ENCODE measurements at regions not wholly inside any gene's neighbourhood (a gene's known extent, or its start where the extent isn't known, plus 50 kb on each side); places are given as distances from the start of the nearest gene placed in this dataset.
"Not testable (repeated sequence)": the region's sequence is repeated elsewhere in the genome, so short reads cannot be mapped to it uniquely, and the experiment has no call there.

DNA sequence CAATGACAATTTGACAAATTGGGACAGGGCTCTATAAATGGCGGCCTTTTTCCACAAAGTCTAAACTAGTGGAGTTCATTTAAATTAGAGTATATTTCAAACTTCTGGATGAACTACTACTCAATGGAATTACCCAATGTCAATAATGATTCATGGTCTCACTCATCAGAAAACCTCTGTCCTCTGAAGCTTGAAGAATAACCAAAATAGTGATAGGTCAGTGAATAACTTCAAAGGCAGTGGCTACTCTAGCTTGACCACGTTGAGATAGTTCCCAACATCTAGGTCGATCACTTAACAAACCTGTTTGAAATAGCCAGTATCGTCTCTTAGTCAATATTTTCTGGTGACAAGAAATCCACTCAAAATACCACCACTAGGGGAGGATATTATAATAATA, 197.6 kb downstream of the HDGFL1 start:
- ATAC-seq (replicated peaks in 1 of 2) (no peak), DNase-seq (no peak)
- no peaks in the 10 kb centered on the region for H3K27me3 Mint-ChIP-seq (ENCODE audit: low read depth)
- no peaks in the 10 kb centered on the region for H3K4me1 Mint-ChIP-seq (ENCODE audit: low read depth)
- H3K9me3 Mint-ChIP-seq = peaks cover 0 to 5% of the 10 kb centered on the region in 2 donors
- no peaks in the 10 kb centered on the region for H3K36me3 Mint-ChIP-seq (ENCODE audit: insufficient read depth in 2 of 2)
- H3K27ac Mint-ChIP-seq = no peak overlapping the region
- no peak overlapping the region for H3K4me3 Mint-ChIP-seq

DNA sequence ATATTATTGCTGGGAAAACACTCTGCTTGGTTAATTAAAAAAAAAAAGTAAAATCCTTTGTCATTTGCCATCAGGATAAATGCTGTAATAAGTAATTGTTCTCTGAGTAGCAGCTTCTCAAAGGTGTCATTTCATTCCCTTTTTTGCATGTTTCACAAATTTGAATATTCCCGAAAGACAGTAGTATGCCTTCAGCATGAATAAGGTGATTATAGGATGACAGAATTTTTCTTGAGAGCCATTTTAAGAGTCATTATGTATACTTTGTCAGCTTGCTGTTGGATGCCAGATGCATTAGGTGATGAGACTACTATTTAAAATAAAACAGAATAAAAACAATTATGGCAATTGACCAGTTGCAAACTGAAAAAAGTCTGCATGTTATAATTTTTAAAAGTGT, 200.7 kb downstream of the HDGFL1 start:
- Mint-ChIP-seq H3K9me3 (peaks cover 0 to 5% of the 10 kb centered on the region in 2 donors), H3K27me3 (ENCODE audit: low read depth) (no peaks in the 10 kb centered on the region), H3K27ac (no peak overlapping the region), H3K4me3 (no peak overlapping the region), H3K36me3 (ENCODE audit: insufficient read depth in 2 of 2) (no peaks in the 10 kb centered on the region), H3K4me1 (ENCODE audit: low read depth) (no peaks in the 10 kb centered on the region)
- DNase-seq (no peak), ATAC-seq (replicated peaks in 1 of 2) (no peak)

DNA sequence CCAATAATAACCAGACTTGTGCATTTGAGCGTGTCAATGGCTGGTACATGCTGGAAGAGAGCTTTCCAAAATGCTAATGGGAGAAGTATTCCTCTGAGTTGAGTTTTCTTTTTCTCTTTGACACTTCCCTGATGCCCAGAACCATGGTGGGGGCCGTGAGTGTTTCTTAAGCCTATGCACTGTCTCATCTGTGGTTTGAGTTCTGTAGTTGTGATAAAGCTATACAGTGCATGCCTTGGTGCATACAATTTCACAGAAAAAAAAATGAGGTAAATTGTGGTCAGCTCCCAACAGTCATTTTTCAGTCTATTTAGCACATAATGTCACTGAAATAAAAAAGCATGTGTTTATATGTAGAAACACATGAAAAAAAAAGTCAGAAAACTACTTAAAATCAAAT, 204.8 kb downstream of the HDGFL1 start:
- no peak for ATAC-seq (replicated peaks in 1 of 2)
- Mint-ChIP-seq H3K36me3 (ENCODE audit: insufficient read depth in 2 of 2) (peaks cover 0 to 6% of the 10 kb centered on the region in 2 donors), H3K4me1 (ENCODE audit: low read depth) (no peaks in the 10 kb centered on the region), H3K9me3 (peaks cover 6 to 13% of the 10 kb centered on the region in 2 donors), H3K27ac (no peak overlapping the region), H3K4me3 (no peak overlapping the region), H3K27me3 (ENCODE audit: low read depth) (no peaks in the 10 kb centered on the region)
- no peak for DNase-seq

DNA sequence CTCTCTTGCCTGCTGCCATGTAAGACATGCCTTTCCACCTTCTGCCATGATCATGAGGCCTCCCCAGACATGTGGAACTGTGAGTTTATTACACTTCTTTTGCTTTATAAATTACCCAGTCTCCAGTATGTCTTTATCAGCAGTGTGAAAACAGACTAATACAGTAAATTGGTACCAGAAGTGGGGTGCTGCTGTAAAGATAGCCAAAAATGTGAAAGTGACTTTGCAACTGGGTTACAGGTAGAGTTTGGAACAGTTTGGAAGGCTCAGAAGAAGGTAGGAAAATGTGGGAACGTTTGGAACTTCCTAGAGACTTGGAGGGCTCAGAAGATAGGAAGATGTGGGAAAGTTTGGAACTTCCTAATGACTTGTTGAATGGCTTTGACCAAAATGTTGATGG, 209.1 kb downstream of the HDGFL1 start:
- not testable (repeated sequence) for ATAC-seq (replicated peaks in 1 of 2); H3K4me1 Mint-ChIP-seq (ENCODE audit: low read depth)

DNA sequence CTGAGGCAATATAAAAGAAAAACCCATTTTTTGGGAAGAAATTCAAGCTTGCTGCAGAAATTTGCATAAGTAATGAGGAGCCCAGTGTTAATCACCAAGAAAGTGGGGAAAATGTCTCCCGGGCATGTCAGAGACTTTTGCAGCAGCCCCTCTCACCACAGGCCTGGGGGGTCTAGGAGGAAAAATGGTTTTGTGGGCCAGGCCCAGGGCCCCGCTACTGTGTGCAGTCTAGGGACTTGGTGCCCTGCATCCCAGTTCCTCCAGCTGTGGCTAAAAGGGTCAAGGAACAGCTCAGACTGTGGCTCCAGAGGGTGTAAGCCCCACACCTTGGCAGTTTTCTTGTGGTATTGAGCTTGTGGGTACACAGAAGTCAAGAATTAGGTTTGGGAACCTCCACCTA, 209.7 kb downstream of the HDGFL1 start:
- Mint-ChIP-seq H3K4me1 (ENCODE audit: low read depth) (no peaks in the 10 kb centered on the region), H3K4me3 (no peak overlapping the region), H3K27me3 (ENCODE audit: low read depth) (no peaks in the 10 kb centered on the region), H3K9me3 (peaks cover 10 to 12% of the 10 kb centered on the region in 2 donors), H3K27ac (no peak overlapping the region), H3K36me3 (ENCODE audit: insufficient read depth in 2 of 2) (peaks cover 0 to 7% of the 10 kb centered on the region in 2 donors)
- DNase-seq (no peak), ATAC-seq (replicated peaks in 1 of 2) (no peak)

More for the DNA sequence above, 209.1 kb downstream of the HDGFL1 start:
- not testable (repeated sequence) for H3K27me3 Mint-ChIP-seq (ENCODE audit: low read depth); H3K36me3 Mint-ChIP-seq (ENCODE audit: insufficient read depth in 2 of 2); H3K4me3 Mint-ChIP-seq; H3K27ac Mint-ChIP-seq; DNase-seq
- peaks cover 10 to 12% of the 10 kb centered on the region in 2 donors for H3K9me3 Mint-ChIP-seq

DNA sequence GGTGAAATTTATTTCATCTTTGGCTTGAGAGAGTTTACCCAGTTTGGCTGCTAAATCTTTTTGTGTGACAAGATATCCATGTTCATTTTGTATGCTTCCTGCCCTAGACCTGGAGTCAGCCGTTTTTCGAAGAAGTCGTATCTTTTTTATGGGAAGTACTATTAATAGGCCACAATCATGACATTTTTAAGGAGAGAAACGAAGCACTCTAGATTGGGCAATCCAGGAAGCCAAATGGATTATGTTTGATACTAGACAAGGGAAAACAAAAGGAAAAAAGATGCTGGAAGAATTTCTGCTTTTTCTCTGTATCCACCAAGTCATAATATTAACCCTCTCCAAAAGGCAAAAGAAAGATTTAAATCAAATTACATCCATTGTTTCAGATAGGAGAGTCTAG, 214.6 kb downstream of the HDGFL1 start:
- DNase-seq (no peak), ATAC-seq (replicated peaks in 1 of 2) (no peak)
- no peak overlapping the region for H3K27ac Mint-ChIP-seq
- no peaks in the 10 kb centered on the region for H3K4me1 Mint-ChIP-seq (ENCODE audit: low read depth)
- peaks cover 0 to 1% of the 10 kb centered on the region in 2 donors for H3K36me3 Mint-ChIP-seq (ENCODE audit: insufficient read depth in 2 of 2)
- peaks cover 3 to 5% of the 10 kb centered on the region in 2 donors for H3K9me3 Mint-ChIP-seq
- no peak overlapping the region for H3K4me3 Mint-ChIP-seq
- no peaks in the 10 kb centered on the region for H3K27me3 Mint-ChIP-seq (ENCODE audit: low read depth)

DNA sequence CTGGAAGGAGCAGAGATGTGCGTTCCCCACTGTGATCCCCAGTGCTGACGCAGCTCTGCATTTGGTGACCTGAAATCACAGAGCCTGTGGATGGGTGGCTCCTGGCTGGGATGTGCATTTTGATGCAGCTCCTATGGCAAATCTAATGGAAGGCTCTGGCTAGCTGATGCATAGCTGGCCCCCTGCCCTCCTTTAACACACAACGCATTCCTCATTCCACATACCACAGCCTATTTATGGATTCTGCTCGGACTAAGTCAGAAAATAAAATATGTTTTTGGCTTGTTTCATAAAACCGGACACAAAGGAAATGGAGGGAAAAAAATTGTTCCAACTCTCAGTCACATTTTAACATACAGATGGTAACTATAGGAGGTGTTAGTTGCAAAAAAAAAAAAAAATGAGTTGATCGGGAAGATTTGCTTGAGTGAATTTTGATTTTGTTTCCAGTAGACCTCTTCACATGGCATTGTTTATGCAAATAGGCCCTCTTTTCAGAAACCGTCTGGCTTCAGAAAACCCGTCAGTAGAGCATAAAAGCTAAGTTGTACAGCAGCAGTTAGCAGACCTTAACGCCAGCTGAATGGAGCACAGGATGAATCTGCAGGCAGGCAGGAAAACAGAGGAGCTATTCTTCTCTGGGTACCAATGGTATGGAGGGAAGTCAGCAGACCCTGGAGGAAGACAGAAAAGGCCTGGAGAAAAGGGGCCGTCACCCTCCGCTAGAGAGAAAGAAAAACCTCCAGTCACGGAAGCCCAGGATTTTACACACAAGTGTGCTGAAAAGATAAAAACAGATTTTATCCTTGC, 215.4 kb downstream of the HDGFL1 start:
- ATAC-seq (replicated peaks in 1 of 2) (no peak), DNase-seq (no peak)
- Mint-ChIP-seq H3K27ac (no peak overlapping the region), H3K4me3 (no peak overlapping the region), H3K4me1 (ENCODE audit: low read depth) (no peaks in the 10 kb centered on the region), H3K27me3 (ENCODE audit: low read depth) (no peaks in the 10 kb centered on the region), H3K36me3 (ENCODE audit: insufficient read depth in 2 of 2) (peaks cover 0 to 1% of the 10 kb centered on the region in 2 donors), H3K9me3 (peaks cover 2 to 5% of the 10 kb centered on the region in 2 donors)

DNA sequence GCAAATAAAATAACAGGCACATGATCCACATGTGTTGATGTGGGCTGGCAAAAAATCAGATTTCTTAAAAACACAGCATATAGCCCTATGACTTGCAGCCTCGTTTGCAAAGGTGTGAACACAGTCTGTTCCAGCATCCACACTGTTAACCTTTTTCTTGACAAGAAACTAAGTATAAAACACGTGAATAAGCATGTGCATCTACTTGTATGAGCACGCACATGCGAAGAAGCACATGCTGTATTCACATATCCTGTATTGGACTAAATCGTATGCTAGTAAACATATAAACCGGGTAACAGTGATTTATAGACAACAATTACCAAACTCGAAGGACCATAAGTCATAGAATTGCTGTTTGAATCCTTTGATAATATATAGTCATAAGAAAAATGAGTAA, 218.7 kb downstream of the HDGFL1 start:
- ATAC-seq (replicated peaks in 1 of 2) = no peak
- Mint-ChIP-seq H3K27ac (no peak overlapping the region), H3K4me1 (ENCODE audit: low read depth) (no peaks in the 10 kb centered on the region), H3K4me3 (no peak overlapping the region), H3K36me3 (ENCODE audit: insufficient read depth in 2 of 2) (no peaks in the 10 kb centered on the region), H3K27me3 (ENCODE audit: low read depth) (no peaks in the 10 kb centered on the region), H3K9me3 (peaks cover 1 to 6% of the 10 kb centered on the region in 2 donors)
- DNase-seq = no peak

DNA sequence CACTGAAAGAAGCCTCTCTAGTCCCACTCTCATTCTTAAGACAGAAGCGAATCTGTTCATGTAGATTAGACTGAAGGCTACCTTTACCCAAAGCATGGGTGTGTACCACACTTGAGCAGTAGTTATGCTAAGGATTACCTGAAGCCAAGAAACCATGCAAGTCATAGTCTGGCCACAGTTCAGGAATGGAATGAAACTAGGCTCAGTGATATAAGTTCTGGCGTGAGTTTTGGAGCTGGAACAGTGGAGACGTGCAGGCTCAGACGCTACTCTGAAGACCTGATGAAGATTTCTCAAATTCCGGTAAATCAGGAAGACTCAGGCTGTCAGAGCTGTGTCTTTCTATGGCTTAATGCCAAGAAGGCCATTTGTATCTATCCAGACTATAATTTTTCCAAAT, 219.9 kb downstream of the HDGFL1 start:
- Mint-ChIP-seq H3K4me3 (no peak overlapping the region), H3K4me1 (ENCODE audit: low read depth) (no peaks in the 10 kb centered on the region), H3K9me3 (peaks cover under 1 to 6% of the 10 kb centered on the region in 2 donors), H3K27me3 (ENCODE audit: low read depth) (no peaks in the 10 kb centered on the region), H3K27ac (no peak overlapping the region), H3K36me3 (ENCODE audit: insufficient read depth in 2 of 2) (no peaks in the 10 kb centered on the region)
- ATAC-seq (replicated peaks in 1 of 2) = no peak
- DNase-seq = no peak

DNA sequence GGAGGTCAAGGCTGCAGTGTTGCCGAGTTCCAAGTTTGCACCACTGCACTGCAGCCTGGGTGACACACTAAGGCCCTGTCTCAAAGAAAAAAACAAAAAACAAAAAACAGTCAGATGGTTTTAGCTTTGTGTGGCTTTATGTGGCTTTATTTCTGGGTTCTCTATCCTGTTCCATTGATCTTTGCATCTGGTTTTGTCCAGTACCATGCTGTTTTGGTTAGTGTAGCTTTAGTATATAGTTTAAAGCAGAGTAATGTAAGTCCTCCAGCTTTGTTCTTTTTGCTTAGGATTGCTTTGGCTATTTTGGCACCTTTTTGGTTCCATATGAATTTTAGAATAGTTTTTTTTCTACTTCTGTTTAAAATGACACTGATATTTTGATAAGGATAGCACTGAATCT, 225.5 kb downstream of the HDGFL1 start:
- H3K9me3 Mint-ChIP-seq = peaks cover 4 to 11% of the 10 kb centered on the region in 2 donors
- H3K36me3 Mint-ChIP-seq (ENCODE audit: insufficient read depth in 2 of 2) = peaks cover 3 to 4% of the 10 kb centered on the region in 2 donors
- H3K27me3 Mint-ChIP-seq (ENCODE audit: low read depth) = no peaks in the 10 kb centered on the region
- ATAC-seq (replicated peaks in 1 of 2) = no peak
- no peak overlapping the region for H3K27ac Mint-ChIP-seq
- no peaks in the 10 kb centered on the region for H3K4me1 Mint-ChIP-seq (ENCODE audit: low read depth)
- H3K4me3 Mint-ChIP-seq = no peak overlapping the region
- DNase-seq = no peak

DNA sequence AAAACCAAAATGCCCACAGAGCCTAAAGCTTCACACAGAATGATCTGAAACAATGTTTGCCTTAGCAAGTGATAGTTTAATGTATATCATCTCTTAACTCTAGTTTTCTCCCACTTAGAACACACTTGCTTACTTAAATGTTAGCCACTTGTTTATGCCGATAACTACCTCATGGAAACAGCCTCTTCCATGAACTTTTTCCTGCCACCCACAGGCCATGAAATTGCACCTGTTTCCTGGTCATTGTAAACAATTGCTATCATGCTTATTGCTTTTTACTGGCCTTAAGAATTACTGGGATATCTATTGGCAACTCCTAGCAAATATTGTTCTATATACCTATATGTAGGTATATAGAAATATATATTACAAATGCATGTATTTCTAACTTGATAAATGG, 231.1 kb downstream of the HDGFL1 start:
- Mint-ChIP-seq H3K27me3 (ENCODE audit: low read depth) (no peaks in the 10 kb centered on the region), H3K36me3 (ENCODE audit: insufficient read depth in 2 of 2) (peaks cover under 1 to 2% of the 10 kb centered on the region in 2 donors), H3K4me3 (no peak overlapping the region), H3K9me3 (peaks cover 9% of the 10 kb centered on the region in 2 donors), H3K4me1 (ENCODE audit: low read depth) (no peaks in the 10 kb centered on the region), H3K27ac (no peak overlapping the region)
- DNase-seq = no peak
- ATAC-seq (replicated peaks in 1 of 2) = no peak

DNA sequence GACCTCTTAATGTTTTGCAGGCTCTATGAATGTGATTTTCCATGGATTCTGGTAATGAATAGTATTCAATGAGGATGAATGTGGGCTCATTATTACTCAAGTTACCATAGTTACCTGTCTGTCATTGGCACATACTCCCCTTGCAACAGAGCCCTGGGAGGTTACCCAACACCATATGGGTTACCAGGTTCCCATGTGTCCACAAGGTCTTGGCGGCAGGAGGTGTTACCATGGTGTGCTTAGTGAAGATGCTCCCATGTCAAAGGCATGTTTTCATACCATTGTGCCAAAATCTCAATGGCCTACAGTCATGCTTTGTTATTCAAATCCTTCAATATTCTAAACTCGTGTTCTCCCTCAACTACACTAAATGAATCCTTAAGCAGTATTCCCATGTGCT, 232.5 kb downstream of the HDGFL1 start:
- Mint-ChIP-seq H3K4me3 (no peak overlapping the region), H3K36me3 (ENCODE audit: insufficient read depth in 2 of 2) (no peaks in the 10 kb centered on the region), H3K27me3 (ENCODE audit: low read depth) (no peaks in the 10 kb centered on the region), H3K9me3 (peaks cover 5 to 8% of the 10 kb centered on the region in 2 donors), H3K4me1 (ENCODE audit: low read depth) (no peaks in the 10 kb centered on the region), H3K27ac (no peak overlapping the region)
- no peak for ATAC-seq (replicated peaks in 1 of 2)
- DNase-seq = no peak

DNA sequence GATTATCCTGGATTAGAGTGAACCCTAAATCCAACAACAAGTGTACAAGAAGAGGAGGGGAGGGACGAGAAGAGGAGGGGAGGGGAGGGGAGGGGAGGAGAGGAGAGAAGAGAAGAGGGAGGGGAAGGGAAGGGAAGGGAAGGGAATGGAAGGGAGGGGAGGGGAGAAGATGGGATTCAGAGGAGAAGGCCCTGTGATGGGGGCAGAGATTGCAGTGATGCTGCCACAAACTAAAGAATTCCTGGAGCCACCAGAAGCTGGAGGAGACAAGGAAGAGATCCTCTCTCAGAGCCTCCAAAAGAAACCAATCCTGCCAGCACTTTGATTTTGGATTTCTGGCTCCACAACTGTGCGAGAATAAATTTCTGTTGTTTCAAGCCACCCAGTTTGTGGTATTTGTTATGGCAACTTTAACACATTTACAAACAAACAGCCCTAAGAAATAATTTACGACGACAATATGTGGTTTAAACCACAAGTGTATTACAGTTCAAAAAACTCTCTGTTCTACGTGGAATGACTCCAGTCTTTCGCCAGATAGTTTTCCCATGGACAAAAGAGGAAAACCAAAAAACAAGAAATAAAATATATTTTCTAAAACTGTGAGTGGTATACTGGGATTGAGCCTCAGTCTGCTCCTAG, 235.4 kb downstream of the HDGFL1 start:
- no peak for ATAC-seq (replicated peaks in 1 of 2)
- Mint-ChIP-seq H3K27me3 (ENCODE audit: low read depth) (no peaks in the 10 kb centered on the region), H3K36me3 (ENCODE audit: insufficient read depth in 2 of 2) (no peaks in the 10 kb centered on the region), H3K4me3 (no peak overlapping the region), H3K27ac (no peak overlapping the region), H3K9me3 (peaks cover 4 to 7% of the 10 kb centered on the region in 2 donors), H3K4me1 (ENCODE audit: low read depth) (no peaks in the 10 kb centered on the region)
- no peak for DNase-seq

Data from activated T-cell treated with anti-CD3 and anti-CD28 coated beads, Interleukin-2, amount 50 U/mL, for 72 hours (primary cell).